Heart left ventricle (tissue), 16 donors: ENCODE measurements at regions not wholly inside any gene's neighbourhood (a gene's known extent, or its start where the extent isn't known, plus 50 kb on each side); places are given as distances from the start of the nearest gene placed in this dataset.

Source experiments
- ATAC-seq, 4 donors: fragments of 200-7000 bp; cut with Tn5 transposase; one replicate each; pipeline ENCODE4 v1.9.1; 2020 to 2022; ENCODE audit warnings: moderate library complexity in 4 of 4, mild to moderate bottlenecking in 3 of 4, moderate number of reproducible peaks in 1 of 4
- DNase-seq, 5 donors: peaks; one replicate each; pipeline ENCODE4 v3.0.0-alpha.2; 2020
- H3K27ac ChIP-seq, 12 donors: fragments of 200-600 bp; sonication (generic) in 4 of 12; one replicate each; pipeline versions ENCODE4 v1.5.0 to v1.8.0; 2016 to 2022; ENCODE audit warnings: mild to moderate bottlenecking in 2 of 12
- H3K27me3 ChIP-seq, 9 donors: fragments of 200-600 bp; sonication (generic) in 2 of 9; one replicate each; pipeline versions ENCODE4 v1.5.1 to v1.8.0; 2016 to 2022; ENCODE audit warnings: mild to moderate bottlenecking in 3 of 9
- H3K36me3 ChIP-seq, 9 donors: fragments of 200-600 bp; sonication (generic) in 2 of 9; one replicate each; pipeline versions ENCODE4 v1.5.0 to v1.8.0; 2018 to 2022; ENCODE audit warnings: mild to moderate bottlenecking in 2 of 9
- H3K4me1 ChIP-seq, 12 donors: fragments of 200-600 bp; sonication (generic) in 4 of 12; one replicate each; pipeline versions ENCODE4 v1.5.0 to v1.8.0; 2016 to 2022; ENCODE audit warnings: mild to moderate bottlenecking in 3 of 12
- H3K4me3 ChIP-seq, 12 donors: fragments of 200-600 bp; sonication (generic) in 4 of 12; one replicate each; pipeline versions ENCODE4 v1.5.0 to v1.8.0; 2017 to 2022; ENCODE audit warnings: mild to moderate bottlenecking in 9 of 12, moderate library complexity in 4 of 12
- H3K9me3 ChIP-seq, 12 donors: fragments of 200-600 bp; sonication (generic) in 4 of 12; one replicate each; pipeline versions ENCODE4 v1.5.0 to v1.8.0; 2016 to 2022; ENCODE audit warnings: mild to moderate bottlenecking in 1 of 12
- POLR2A ChIP-seq, 2 donors: fragments of 450-650 bp; IDR thresholded peaks; one replicate each; pipeline ENCODE4 v1.6.1; 2017; ENCODE audit warnings: antibody characterized with exemption in 2 of 2, mild to moderate bottlenecking in 2 of 2, moderate library complexity in 2 of 2
- WGBS, 4 donors: extraction: QIAGEN DNeasy Blood & Tissue Kit in 2 of 4; methylation state at CpG; one replicate each; pipeline versions ENCODE4 v1.1.5 to v1.1.7; 2013 to 2018; 5-methylcytosine and 5-hydroxymethylcytosine counted together
- intact Hi-C, 10 donors: fragments of 100-400 bp; cut with DNase I; formaldehyde crosslinking; loops; one replicate each; pipeline versions ENCODE4 v1.11.1 to v1.14.2; 2022
- TF ChIP-seq, protein P1 (sequence below), 12 donors: fragments of 200-600 bp; sonication (generic) in 4 of 12; IDR thresholded peaks; one replicate each; pipeline versions ENCODE4 v1.5.0 to v1.8.0; 2018 to 2022; ENCODE audit warnings: antibody characterized with exemption in 12 of 12, mild to moderate bottlenecking in 5 of 12
- donor health status: ischemic (EF 13 %, LVEDD 7.1; RV severe dilation, severe dysfunction).
- donor health status: healthy with polysubstance abuse.
- donor health status: DM: no; HTN: yes; CAD: no.
- donor health status: DM: no; HTN: no; CAD: no.
- donor health status: ischemic (EF 25% LVEDD 6.9; RV normal size, moderate dysfunction).
- donor health status: ischemic (EF 25% LVEDD 5.7; RV mildly dilated, moderate dysfunction).
- donor health status: healthy.
- donor health status: DM: yes; HTN: yes; CAD: no.
- donor health status: ischemic (EF 35%, LVEDD 5.7; RV mildly dilated, moderate dysfunction).
- donor health status: nonischemic (EF 11% LVEDD 7.7; RV severe dilation, severe dysfunction).
- donor health status: DM: yes; HTN: yes; CAD: no.
- donor health status: PGD.
- donor health status: ischemic (EF 29% LVEDD 5.4; RV normal size, mild dysfunction).
- donor health status: nonischemic (EF 23%, LVEDD 6.1; RV moderate dilation, normal function).

DNA sequence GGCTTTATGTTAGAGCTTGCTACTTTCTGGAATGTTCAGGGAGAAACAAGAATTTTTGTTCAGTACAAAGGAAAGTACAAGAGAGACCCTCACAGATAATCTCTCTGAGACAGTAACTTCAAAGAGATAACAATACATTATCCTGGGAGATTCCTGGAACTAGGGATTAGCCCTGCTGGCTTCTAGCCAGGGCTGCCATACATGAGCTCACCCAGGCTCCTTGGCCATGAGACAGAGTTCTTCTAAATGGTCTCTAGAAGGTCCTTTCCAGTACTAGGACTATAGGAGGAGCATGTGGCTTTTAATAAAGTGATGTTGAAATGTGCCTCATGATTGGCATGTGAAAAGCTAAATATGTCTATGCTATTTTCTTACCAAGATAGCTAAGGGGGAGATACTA is 342.5 kb downstream of the EMP1 start:
- no peaks in the 10 kb centered on the region for H3K9me3 ChIP-seq
- intact Hi-C loops, result loop anchor here in 8 of 10 donors (5.0 to 10.0 kb wide), 5 partner anchors 174 to 282 kb away; no protein-coding TSS in a partner anchor
- H3K27me3 ChIP-seq, result peaks cover 0 to 6% (median 0%) of the 10 kb centered on the region in 9 donors
- no peaks in the 10 kb centered on the region for H3K36me3 ChIP-seq
- no peak overlapping the region for H3K4me3 ChIP-seq
- H3K27ac ChIP-seq, result no peak overlapping the region
- H3K4me1 ChIP-seq, result no peaks in the 10 kb centered on the region
- DNase-seq (no peak), ATAC-seq (no peak)
- TF ChIP-seq, protein P1, sequence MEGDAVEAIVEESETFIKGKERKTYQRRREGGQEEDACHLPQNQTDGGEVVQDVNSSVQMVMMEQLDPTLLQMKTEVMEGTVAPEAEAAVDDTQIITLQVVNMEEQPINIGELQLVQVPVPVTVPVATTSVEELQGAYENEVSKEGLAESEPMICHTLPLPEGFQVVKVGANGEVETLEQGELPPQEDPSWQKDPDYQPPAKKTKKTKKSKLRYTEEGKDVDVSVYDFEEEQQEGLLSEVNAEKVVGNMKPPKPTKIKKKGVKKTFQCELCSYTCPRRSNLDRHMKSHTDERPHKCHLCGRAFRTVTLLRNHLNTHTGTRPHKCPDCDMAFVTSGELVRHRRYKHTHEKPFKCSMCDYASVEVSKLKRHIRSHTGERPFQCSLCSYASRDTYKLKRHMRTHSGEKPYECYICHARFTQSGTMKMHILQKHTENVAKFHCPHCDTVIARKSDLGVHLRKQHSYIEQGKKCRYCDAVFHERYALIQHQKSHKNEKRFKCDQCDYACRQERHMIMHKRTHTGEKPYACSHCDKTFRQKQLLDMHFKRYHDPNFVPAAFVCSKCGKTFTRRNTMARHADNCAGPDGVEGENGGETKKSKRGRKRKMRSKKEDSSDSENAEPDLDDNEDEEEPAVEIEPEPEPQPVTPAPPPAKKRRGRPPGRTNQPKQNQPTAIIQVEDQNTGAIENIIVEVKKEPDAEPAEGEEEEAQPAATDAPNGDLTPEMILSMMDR (IDR thresholded peaks at IDR 0.05), result no peak
- no peak for TF ChIP-seq POLR2A (IDR thresholded peaks at IDR 0.05)

DNA sequence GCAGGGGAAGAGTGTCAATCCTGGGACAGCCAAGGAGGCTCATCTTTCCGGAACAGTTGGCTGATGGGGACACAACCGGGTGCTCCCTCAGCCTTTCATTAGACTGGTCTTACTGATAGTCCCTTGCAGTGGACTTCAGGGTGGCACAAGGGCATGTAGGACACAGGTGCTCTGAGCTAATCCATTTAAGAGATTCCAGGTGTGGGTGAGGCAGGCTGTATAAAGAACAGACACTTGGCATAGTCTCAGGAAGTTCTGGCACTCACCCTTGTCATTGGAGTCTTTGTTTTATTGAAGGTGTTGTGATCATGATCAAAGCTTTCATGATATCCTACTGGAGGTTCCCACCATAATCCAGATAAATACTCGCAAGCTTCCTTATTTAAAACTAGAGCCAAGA is 341.6 kb downstream of the EMP1 start:
- ATAC-seq, result no peak
- no peaks in the 10 kb centered on the region for H3K9me3 ChIP-seq
- TF ChIP-seq, protein P1 (IDR thresholded peaks at IDR 0.05), result no peak
- no peak for TF ChIP-seq POLR2A (IDR thresholded peaks at IDR 0.05)
- H3K4me1 ChIP-seq, result no peaks in the 10 kb centered on the region
- H3K27ac ChIP-seq, result no peak overlapping the region
- no peak overlapping the region for H3K4me3 ChIP-seq
- intact Hi-C loops, result loop anchor here in 8 of 10 donors (5.0 to 10.0 kb wide), 5 partner anchors 173 to 281 kb away; no protein-coding TSS in a partner anchor
- H3K27me3 ChIP-seq, result peaks cover 0 to 6% (median 0%) of the 10 kb centered on the region in 9 donors
- no peak for DNase-seq
- H3K36me3 ChIP-seq, result no peaks in the 10 kb centered on the region
- 93 to 98% (median 96%) methylated on average over 3 of the region's 3 CpGs for WGBS, 4 donors

DNA sequence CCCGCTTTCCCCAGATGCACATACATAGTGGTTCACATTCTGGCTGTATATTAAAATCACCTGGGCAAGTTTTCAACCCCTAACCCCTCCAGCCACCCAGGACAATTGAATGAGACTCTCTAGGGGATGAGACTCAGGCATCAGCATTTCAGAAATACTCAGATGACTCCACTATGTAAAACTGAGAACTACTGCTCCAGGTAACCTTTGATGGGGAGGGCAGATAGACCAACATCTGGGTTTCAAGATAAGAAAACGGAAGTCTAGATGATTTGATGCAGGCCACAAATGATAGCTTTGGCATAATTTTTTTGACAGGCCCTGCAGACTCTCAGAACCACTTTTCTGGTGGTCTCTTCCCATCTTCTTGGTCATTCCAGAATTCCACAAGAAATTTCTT is 341.1 kb downstream of the EMP1 start:
- no peak for DNase-seq
- ATAC-seq, result no peak
- Histone ChIP-seq H3K27me3 (peaks cover 0 to 6% (median 0%) of the 10 kb centered on the region in 9 donors), H3K4me3 (no peak overlapping the region), H3K27ac (no peak overlapping the region), H3K9me3 (no peaks in the 10 kb centered on the region), H3K36me3 (no peaks in the 10 kb centered on the region), H3K4me1 (no peaks in the 10 kb centered on the region)
- 81 to 90% (median 83%) methylated on average over 2 of the region's 2 CpGs for WGBS, 4 donors
- intact Hi-C loops, result loop anchor here in 8 of 10 donors (5.0 to 10.0 kb wide), 5 partner anchors 173 to 280 kb away; no protein-coding TSS in a partner anchor
- TF ChIP-seq, protein P1 (IDR thresholded peaks at IDR 0.05), result no peak
- TF ChIP-seq POLR2A (IDR thresholded peaks at IDR 0.05), result no peak

DNA sequence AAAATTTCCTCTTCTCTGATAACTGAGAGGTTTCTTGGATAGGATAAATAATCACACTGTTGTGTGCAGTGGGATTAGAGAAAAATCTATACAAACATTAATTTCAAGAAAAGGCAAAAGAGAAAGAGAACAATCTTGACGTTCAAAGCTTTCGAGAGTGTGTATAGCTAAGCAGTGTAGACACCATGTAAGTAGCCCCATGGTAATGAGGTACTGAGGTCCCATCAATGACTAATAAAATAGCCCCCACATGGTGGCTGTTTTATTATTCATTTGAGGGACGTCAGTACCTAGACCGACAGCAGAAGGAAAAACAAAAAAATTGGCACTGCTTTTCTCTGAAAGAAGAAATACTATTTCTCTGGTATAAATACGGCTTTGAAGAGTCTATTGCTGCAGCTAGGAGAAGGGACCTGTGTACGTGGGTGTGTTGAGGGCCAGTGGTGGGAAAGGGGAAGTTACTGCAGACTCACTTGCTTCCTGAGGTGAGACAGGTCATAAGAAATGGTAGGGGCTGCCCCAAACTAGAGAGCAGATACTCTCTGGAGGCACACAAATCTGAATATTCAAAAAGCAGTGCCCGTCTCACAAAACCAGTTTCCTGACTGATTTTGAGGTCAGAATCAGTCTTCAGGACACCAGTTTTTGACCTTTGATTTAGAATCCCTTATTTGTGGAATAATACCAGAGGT is 339.8 kb downstream of the EMP1 start:
- no peak overlapping the region for H3K4me3 ChIP-seq
- H3K27me3 ChIP-seq, result peaks cover 0 to 6% (median 0%) of the 10 kb centered on the region in 9 donors
- intact Hi-C loops, result loop anchor here in 8 of 10 donors (5.0 to 10.0 kb wide), 5 partner anchors 172 to 279 kb away; no protein-coding TSS in a partner anchor
- no peaks in the 10 kb centered on the region for H3K36me3 ChIP-seq
- TF ChIP-seq, protein P1 (IDR thresholded peaks at IDR 0.05), result no peak
- ATAC-seq (no peak), DNase-seq (no peak)
- WGBS, 4 donors, result 68 to 76% (median 69%) methylated on average over 7 of the region's 7 CpGs
- no peaks in the 10 kb centered on the region for H3K4me1 ChIP-seq
- no peak overlapping the region for H3K27ac ChIP-seq
- H3K9me3 ChIP-seq, result no peaks in the 10 kb centered on the region
